GM13977 (cell line): ENCODE measurements at regions not wholly inside any gene's neighbourhood (a gene's known extent, or its start where the extent isn't known, plus 50 kb on each side); places are given as distances from the start of the nearest gene placed in this dataset.

Source experiments
- DNase-seq: peaks from one replicate; pipeline ENCODE4 v3.0.0; 2012; ENCODE audit warnings: low spot score
- CTCF ChIP-seq: IDR thresholded peaks from 2 replicates; pipeline ENCODE4 v1.5.1; 2012; ENCODE audit warnings: mild to moderate bottlenecking, control low read depth; ENCODE audit not compliant: insufficient read depth; ENCODE audit errors: extremely low read depth, missing control alignments
- in situ Hi-C: fragments of 300-500 bp; cut with MboI; formaldehyde crosslinking; loops from one replicate; pipeline ENCODE4 v1.12.0; 2022; ENCODE audit warnings: low sequenced_read_pairs, low pct_unique_long_range_greater_than_20kb, mixed read lengths, inconsistent platforms; ENCODE audit not compliant: unreplicated experiment

GRCh38 chr21:32185103-32185502 lies 93.7 kb downstream of the MIS18A start:
- no peak for TF ChIP-seq CTCF
- no peak for DNase-seq
- in situ Hi-C loops = no loop called here

DNA sequence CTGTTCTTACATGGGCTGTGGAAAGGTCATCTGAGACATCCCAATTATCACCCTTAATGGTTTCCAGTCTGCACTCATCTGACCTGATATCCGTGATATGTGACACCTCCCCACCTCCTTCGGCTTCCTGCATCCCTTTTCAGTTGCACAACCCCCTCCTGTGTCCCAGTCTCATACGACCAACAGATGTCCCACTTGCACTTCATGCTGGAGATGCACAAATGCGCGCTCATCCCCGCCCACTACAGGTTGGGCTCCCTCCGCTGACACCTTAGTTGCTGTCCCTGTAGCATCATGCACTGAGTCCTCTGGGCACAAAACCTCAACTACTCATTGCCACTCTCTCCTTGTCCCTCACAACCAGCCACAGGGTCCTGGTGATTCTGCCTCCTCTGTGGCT lies 94.4 kb downstream of the MIS18A start:
- in situ Hi-C loops = no loop called here
- DNase-seq = no peak
- no peak for TF ChIP-seq CTCF

DNA sequence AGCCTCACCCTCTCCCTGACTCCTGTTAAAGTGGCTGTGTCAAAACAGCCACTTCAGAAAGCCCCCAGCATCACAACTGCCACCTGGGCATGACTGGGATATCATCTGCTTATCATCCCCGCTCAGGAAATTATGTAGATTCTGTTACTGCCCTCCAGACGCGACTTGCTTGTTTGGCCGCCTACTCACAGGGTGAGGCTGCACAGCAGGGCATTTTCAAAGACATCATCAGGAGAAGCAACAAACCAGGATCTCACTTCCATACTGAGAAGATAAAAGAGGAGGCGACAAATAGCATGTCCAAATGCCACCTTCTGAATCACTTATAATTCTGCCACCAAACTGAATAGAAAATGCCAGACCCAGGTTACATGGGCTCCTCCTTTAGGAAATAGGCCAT lies 94.8 kb downstream of the MIS18A start:
- in situ Hi-C loops = no loop called here
- no peak for DNase-seq
- no peak for TF ChIP-seq CTCF

GRCh38 chr21:32183396-32183795 lies 95.5 kb downstream of the MIS18A start:
- no peak for TF ChIP-seq CTCF
- in situ Hi-C loops = no loop called here
- no peak for DNase-seq

GRCh38 chr21:32182449-32182848 lies 96.4 kb downstream of the MIS18A start:
- in situ Hi-C loops = no loop called here
- TF ChIP-seq CTCF = no peak
- no peak for DNase-seq

GRCh38 chr21:32181457-32181856 lies 97.4 kb downstream of the MIS18A start:
- no peak for DNase-seq
- in situ Hi-C loops = no loop called here
- TF ChIP-seq CTCF = no peak

DNA sequence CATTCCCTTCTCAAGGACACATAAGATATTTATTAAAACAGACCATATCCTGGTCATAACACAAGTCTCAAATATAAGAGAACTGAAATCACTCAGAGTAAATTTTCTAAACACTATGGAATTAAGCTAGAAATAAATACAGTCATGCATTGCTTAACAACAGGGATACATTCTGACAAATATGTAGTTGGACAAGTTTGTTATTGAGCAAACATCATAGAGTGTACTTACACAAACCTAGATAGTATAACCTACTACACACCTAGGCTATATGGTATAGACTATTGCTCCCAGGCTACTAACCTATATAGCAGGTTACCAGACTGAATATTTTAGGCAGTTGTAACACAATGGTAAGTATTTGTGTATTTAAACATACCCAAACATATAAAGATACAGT lies 104.0 kb downstream of the MIS18A start:
- DNase-seq = no peak
- no peak for TF ChIP-seq CTCF
- in situ Hi-C loops = no loop called here
